ENCODE measurements at regions not wholly inside any gene's neighbourhood (a gene's known extent, or its start where the extent isn't known, plus 50 kb on each side); places are given as distances from the start of the nearest gene placed in this dataset.

- TF ChIP-seq CTCF (IDR thresholded peaks at IDR 0.05) (no peak), EP300 (IDR thresholded peaks at IDR 0.05) (no peak), POLR2A (IDR thresholded peaks at IDR 0.05) (no peak), POLR2AphosphoS5 (IDR thresholded peaks at IDR 0.05) (no peak)
Measured at GRCh38 chrX:9147086-9147485, 113.2 kb upstream of the FAM9B start.
